ENCODE measurements at regions not wholly inside any gene's neighbourhood (a gene's known extent, or its start where the extent isn't known, plus 50 kb on each side); places are given as distances from the start of the nearest gene placed in this dataset.

DNA sequence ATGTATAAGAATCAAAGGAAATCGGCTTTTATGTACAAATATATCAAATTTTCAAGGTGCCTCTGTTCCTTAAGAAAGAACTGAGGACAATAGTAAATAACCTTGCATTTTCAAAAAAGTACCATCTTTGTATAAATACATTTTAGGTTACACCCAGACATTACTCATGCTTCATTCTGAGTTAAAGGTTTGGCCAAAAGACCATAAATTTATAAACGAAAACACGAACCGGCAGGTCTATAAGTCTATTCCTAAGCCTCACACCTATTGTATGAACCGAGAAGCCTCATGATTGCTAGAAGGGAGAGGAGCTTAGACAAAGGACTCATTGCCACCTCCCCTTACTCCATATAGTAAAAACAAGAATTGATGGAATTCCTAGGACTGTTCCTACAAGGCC lies 94.6 kb upstream of the PSMD7 start:
- Histone ChIP-seq H3K36me3 (no peaks in the 10 kb centered on the region), H3K9me3 (no peaks in the 10 kb centered on the region)
- intact Hi-C loops (cut with DNase I) = no loop called here

GRCh38 chr16:74201576-74201975 lies 95.0 kb upstream of the PSMD7 start:
- Histone ChIP-seq H3K4me3 (no peak overlapping the region), H3K4me1 (no peaks in the 10 kb centered on the region), H3K36me3 (no peaks in the 10 kb centered on the region), H3K27me3 (no peaks in the 10 kb centered on the region), H3K9me3 (no peaks in the 10 kb centered on the region), H3K27ac (no peak overlapping the region)
- DNase-seq = no peak
- WGBS, 4 donors = 80 to 92% (median 86%) methylated on average over 2 of the region's 2 CpGs
- no peak for TF ChIP-seq POLR2A (IDR thresholded peaks at IDR 0.05)
- TF ChIP-seq CTCF (IDR thresholded peaks at IDR 0.05) = no peak
- ATAC-seq = no peak
- intact Hi-C loops (cut with DNase I) = no loop called here

More for the DNA sequence above, 94.6 kb upstream of the PSMD7 start:
- Histone ChIP-seq H3K4me3 (no peak overlapping the region), H3K27me3 (no peaks in the 10 kb centered on the region), H3K27ac (no peak overlapping the region), H3K4me1 (no peaks in the 10 kb centered on the region)
- DNase-seq (no peak), ATAC-seq (no peak)
- 87 to 91% (median 88%) methylated on average over 5 of the region's 5 CpGs for WGBS, 4 donors
- TF ChIP-seq POLR2A (IDR thresholded peaks at IDR 0.05) (no peak), CTCF (IDR thresholded peaks at IDR 0.05) (no peak)

DNA sequence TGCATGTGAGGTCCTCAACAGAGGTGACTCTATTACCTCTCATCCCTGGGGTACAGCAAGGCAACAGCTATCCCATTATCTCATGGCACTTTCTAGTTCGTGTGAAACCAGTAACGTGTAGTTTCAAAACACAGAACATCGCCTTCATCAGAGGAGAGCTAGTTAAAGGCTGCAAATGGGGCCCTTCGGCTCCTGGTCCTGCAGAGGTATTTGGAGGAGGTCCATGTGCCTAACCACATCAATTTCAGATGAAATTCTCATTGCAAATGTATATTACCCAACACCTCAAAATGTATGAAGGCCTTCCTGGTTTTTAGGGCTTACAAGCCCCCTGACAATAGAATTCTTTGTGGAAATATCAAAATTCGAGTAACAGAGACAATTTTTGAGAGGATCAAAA lies 95.7 kb upstream of the PSMD7 start:
- Histone ChIP-seq H3K4me3 (no peak overlapping the region), H3K9me3 (no peaks in the 10 kb centered on the region), H3K27me3 (no peaks in the 10 kb centered on the region), H3K4me1 (no peaks in the 10 kb centered on the region), H3K36me3 (no peaks in the 10 kb centered on the region), H3K27ac (no peak overlapping the region)
- intact Hi-C loops (cut with DNase I) = no loop called here
- 77 to 80% (median 78%) methylated on average over 5 of the region's 5 CpGs for WGBS, 4 donors
- TF ChIP-seq POLR2A (IDR thresholded peaks at IDR 0.05) (no peak), CTCF (IDR thresholded peaks at IDR 0.05) (no peak)
- no peak for DNase-seq
- no peak for ATAC-seq

DNA sequence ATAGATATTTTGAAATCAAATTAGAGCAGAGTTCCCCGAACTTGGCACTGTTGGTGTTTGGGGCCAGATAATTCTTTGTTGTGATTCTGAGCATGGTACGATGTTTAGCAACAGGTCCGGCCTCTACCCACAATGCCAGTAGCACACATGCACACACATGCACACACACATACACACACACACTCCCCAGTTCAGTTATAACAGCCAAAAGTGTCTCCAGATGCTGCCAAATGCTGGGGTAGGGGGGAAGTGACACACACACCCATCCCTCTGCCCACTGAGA lies 96.8 kb upstream of the PSMD7 start:
- Histone ChIP-seq H3K4me1 (no peaks in the 10 kb centered on the region), H3K27me3 (peaks cover 0 to 3% (median 0%) of the 10 kb centered on the region in 9 donors), H3K4me3 (no peak overlapping the region), H3K9me3 (no peaks in the 10 kb centered on the region), H3K36me3 (no peaks in the 10 kb centered on the region), H3K27ac (no peak overlapping the region)
- no peak for ATAC-seq
- DNase-seq = no peak
- WGBS, 4 donors = 87 to 89% (median 88%) methylated on average over 3 of the region's 3 CpGs
- no peak for TF ChIP-seq POLR2A (IDR thresholded peaks at IDR 0.05)
- no peak for TF ChIP-seq CTCF (IDR thresholded peaks at IDR 0.05)
- intact Hi-C loops (cut with DNase I) = no loop called here
